Suprapubic skin (tissue), 4 donors: ENCODE measurements at regions not wholly inside any gene's neighbourhood (a gene's known extent, or its start where the extent isn't known, plus 50 kb on each side); places are given as distances from the start of the nearest gene placed in this dataset.

Experiments used
- CTCF ChIP-seq, 2 donors: fragments of 200-600 bp in 1 of 2; fragments of 450-650 bp in 1 of 2; sonication (generic) in 1 of 2; IDR thresholded peaks; one replicate each; pipeline ENCODE4 v1.5.1; 2016 to 2019; ENCODE audit warnings: antibody characterized with exemption in 2 of 2, mild to moderate bottlenecking in 1 of 2, moderate library complexity in 1 of 2
- POLR2A ChIP-seq, 2 donors: fragments of 450-650 bp; IDR thresholded peaks; one replicate each; pipeline ENCODE4 v1.6.1; 2017; ENCODE audit warnings: antibody characterized with exemption in 2 of 2, mild to moderate bottlenecking in 2 of 2, moderate library complexity in 2 of 2
- POLR2AphosphoS5 ChIP-seq, 3 donors: sonication (generic); formaldehyde crosslinking; IDR thresholded peaks; one replicate each; pipeline ENCODE4 v1.6.1; 2017; ENCODE audit warnings: antibody characterized with exemption in 3 of 3

GRCh38 chr17:14733376-14733775 is 432.5 kb downstream of the HS3ST3B1 start:
- no peak for TF ChIP-seq POLR2AphosphoS5 (IDR thresholded peaks at IDR 0.05)
- TF ChIP-seq CTCF (IDR thresholded peaks at IDR 0.05), result no peak
- no peak for TF ChIP-seq POLR2A (IDR thresholded peaks at IDR 0.05)
